GM13976 (cell line): ENCODE measurements at regions not wholly inside any gene's neighbourhood (a gene's known extent, or its start where the extent isn't known, plus 50 kb on each side); places are given as distances from the start of the nearest gene placed in this dataset.

Experiments used
- DNase-seq: peaks from one replicate; pipeline ENCODE4 v3.0.0; 2012; ENCODE audit warnings: low spot score
- CTCF ChIP-seq: IDR thresholded peaks from 2 replicates; pipeline ENCODE4 v1.5.1; 2012; ENCODE audit warnings: borderline replicate concordance, mild to moderate bottlenecking; ENCODE audit not compliant: insufficient read depth; ENCODE audit errors: extremely low read depth, missing control alignments, control extremely low read depth
- in situ Hi-C: fragments of 300-500 bp; cut with MboI; formaldehyde crosslinking; loops from one replicate; pipeline ENCODE4 v1.12.0; 2022; ENCODE audit warnings: low sequenced_read_pairs, mixed read lengths, inconsistent platforms; ENCODE audit not compliant: unreplicated experiment

GRCh38 chr16:86761111-86762031 is 183.0 kb downstream of the FOXL1 start:
- in situ Hi-C loops: no loop called here
- peak; percentile 61 for TF ChIP-seq CTCF
- DNase-seq: peak; percentile 76

- no peak for DNase-seq
- in situ Hi-C loops: no loop called here
- no peak for TF ChIP-seq CTCF
Observed at GRCh38 chr16:86762095-86762494, 183.7 kb downstream of the FOXL1 start.

GRCh38 chr16:86763819-86764218 is 185.5 kb downstream of the FOXL1 start:
- in situ Hi-C loops: no loop called here
- no peak for TF ChIP-seq CTCF
- no peak for DNase-seq

- TF ChIP-seq CTCF: no peak
- in situ Hi-C loops: no loop called here
- no peak for DNase-seq
Observed at GRCh38 chr16:86764551-86764950, 186.2 kb downstream of the FOXL1 start.

- in situ Hi-C loops: no loop called here
- TF ChIP-seq CTCF: no peak
- DNase-seq: no peak
Observed at GRCh38 chr16:86765389-86766026, 187.2 kb downstream of the FOXL1 start.

DNA sequence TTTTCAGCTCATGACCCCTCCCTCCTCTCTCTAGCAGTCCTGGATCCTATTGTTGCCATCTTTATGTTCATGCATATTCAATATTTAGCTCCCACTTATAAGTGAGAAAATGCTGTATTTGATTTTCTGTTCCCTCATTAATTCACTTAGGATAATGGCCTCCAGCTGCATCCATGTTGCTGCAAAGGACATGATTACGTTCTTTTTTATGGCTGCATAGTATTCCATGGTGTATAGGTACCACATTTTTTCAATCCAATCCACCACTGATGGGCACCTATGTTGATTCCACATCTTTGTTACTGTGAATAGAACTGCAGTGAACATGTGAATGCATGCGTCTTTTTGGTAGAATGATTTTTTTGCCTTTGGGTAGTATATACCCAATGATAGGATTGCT is 188.4 kb downstream of the FOXL1 start:
- in situ Hi-C loops: no loop called here
- no peak for DNase-seq
- no peak for TF ChIP-seq CTCF
